GM21367 (cell line): ENCODE measurements at regions not wholly inside any gene's neighbourhood (a gene's known extent, or its start where the extent isn't known, plus 50 kb on each side); places are given as distances from the start of the nearest gene placed in this dataset.

ENCODE experiments used
- ATAC-seq: cut with Tn5 transposase; IDR thresholded peaks from one replicate; pipeline ENCODE4 v1.9.1; 2021; ENCODE audit not compliant: unreplicated experiment

DNA sequence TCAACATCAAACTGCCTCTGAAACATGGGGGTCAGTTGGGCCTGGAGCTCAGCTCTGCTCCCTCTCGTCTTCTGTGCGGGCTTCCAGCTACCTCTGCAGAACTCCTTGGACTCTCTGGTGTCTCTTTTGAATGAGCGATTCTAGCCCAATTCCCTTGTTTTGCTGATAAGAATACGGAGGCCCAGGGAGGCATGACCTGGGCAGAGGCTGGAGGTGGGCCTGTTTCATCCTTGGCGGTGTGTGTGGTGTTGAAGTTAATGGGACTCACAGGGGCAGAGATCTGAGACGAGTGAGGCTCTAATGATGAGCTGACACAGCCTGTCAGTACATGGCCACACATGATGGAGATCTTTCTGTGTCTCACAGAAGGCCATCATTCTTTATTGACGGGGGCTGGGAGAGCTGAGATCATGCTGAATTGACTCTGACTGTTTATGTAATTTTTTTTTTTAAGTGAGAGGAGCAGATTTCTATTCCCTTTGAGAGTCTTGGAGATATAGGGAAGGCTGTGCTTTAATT lies 134.5 kb downstream of the URB2 start:
- no peak for ATAC-seq

DNA sequence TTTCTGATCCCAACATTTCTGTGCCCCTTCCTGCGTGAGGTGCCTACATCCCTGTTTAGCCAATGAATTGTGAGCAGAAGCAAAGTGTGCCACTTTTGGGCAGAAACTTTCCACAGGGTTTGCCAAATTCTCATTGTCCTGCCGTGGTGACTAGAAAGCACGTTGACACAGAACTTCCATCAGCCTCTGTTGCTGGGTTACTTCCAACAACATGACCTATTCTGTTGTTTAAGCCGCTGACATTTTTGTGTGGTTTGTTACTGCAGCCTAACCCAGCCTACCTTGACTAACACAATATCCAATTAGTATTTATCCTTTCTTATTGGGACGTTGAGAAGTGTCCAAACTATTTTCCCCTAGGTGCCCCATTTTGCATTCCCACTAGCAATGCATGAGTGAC lies 136.8 kb downstream of the URB2 start:
- ATAC-seq, result no peak

DNA sequence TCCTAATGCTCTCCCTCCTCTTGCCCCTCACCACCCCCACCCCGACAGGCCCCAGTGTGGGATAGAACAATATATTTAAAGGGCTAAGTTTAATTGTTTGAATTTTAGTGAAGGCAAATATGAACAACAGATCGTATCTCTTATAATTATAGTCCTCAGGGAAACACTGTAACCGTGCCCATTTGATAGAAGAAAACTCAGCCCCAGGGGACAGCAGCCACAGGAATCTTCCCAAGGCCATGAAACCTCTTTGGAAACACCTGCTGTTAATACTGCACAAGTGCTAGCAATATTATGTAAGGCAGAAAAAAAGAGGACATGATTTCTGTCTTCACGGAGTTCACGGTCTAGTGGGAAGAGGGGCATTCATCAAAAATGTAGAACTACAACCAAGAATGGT lies 142.2 kb downstream of the URB2 start:
- no peak for ATAC-seq

DNA sequence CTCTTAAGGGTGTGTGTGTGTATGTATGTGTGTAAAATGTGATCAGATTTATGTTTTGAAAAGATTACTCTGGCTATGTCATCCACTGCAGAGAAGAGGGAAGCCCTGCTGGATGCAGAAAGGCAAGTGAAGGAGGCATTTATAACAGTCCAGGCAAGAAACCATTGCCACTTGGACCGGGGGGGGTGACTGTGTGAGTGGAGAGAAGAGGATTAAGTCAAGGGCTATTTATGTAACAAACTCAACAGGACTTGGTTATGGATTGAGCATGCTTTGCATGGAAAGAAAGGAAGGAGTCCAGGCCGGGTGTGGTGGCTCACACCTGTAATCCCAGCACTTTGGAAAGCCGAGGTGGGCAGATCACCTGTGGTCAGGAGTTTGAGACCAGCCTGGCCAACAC lies 143.0 kb downstream of the URB2 start:
- ATAC-seq, result no peak

DNA sequence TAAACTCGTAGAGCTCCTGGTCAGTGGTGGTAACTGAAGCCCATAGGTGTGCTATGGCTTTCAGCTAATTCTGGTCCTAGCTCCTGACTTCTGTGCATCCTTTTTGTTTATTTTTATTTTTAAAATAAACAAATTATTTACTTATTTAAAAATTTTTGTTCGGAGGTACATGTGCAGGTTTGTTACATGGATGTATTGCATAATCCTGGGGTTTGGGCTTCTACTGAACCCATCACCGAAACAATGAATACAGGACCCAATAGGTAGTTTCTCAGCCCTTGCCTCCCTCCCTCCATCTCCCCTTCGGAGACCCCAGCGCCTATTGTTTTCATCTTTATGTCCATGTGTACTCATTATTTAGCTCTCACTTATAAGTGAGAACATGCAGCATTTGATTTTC lies 143.8 kb downstream of the URB2 start:
- no peak for ATAC-seq

DNA sequence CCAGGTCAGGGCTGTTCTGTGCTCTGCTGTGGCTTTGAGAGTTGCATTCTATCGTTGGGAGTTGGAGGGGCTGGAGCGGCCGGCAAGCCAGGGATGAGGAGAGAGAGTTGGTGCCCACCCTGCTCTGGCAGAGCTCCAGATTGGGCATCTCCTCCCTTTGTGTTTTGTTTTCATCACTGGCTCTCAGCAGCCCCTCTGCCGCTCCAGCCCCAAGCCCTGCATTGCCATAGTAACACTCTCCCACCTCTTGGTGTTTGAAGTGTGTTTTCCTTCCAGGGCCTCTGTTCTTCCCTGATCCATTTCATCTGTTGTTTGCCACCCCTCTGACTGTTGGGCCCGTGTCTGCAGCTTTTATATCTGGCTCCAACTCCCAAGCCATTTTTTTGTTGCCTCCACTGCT lies 152.7 kb downstream of the URB2 start:
- ATAC-seq, result no peak

DNA sequence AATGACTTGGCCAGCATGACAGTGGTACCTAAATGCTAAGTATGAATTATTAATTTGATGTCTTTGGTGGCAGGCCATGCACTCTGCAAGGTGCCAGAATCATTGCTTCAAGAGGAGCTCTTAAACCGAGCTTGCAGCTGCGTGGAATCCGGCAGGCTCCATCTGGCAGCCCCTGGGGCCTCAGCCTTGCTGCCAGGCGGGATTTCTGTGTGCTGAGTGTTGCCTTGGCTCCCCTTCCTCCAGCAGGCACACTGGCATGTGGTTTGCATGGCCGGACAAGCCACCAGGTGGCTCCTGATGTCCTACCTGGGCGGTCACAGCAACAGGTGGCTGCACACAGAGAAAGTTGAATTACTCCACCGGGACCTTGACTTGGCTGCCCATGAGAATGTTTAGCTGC lies 155.4 kb downstream of the URB2 start:
- no peak for ATAC-seq

DNA sequence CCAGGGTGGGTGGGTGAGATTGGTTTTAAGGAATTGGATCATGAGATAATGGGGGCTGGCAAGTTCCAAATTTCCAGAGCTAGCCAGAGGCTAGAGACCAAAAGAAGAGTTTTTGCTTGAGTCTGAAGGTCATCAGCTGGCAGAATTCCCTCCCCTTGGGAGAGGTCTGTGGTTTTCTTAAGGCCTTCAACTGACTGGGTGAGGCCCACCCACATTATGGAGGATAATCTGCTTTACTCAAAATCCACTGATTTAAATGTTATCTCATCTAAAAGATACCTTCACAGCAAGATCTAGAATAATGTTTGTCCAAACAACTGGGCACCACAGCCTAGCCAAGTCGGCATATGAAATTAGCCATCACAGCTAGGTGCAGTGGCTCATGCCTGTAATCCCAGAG lies 156.4 kb downstream of the URB2 start:
- ATAC-seq, result no peak

DNA sequence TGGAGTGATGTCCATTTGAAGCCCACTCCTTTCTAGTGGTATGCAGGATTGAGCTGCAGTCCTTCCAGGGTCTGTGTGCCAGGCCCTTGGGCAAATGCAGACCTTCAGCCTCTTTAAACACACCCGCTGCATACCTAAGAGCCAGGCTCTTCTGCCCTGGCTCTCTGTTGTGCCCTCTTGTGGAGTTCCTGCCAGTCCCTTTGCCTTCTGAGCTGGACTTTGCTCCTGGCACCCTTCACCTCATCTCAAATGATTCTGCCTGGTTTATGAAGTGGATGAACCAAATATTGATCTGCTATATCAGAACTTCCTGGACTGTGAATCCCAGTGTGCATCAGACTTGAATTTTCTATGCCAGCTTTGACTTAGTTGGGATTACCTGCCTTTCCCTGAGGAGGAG lies 158.8 kb downstream of the URB2 start:
- ATAC-seq, result no peak

DNA sequence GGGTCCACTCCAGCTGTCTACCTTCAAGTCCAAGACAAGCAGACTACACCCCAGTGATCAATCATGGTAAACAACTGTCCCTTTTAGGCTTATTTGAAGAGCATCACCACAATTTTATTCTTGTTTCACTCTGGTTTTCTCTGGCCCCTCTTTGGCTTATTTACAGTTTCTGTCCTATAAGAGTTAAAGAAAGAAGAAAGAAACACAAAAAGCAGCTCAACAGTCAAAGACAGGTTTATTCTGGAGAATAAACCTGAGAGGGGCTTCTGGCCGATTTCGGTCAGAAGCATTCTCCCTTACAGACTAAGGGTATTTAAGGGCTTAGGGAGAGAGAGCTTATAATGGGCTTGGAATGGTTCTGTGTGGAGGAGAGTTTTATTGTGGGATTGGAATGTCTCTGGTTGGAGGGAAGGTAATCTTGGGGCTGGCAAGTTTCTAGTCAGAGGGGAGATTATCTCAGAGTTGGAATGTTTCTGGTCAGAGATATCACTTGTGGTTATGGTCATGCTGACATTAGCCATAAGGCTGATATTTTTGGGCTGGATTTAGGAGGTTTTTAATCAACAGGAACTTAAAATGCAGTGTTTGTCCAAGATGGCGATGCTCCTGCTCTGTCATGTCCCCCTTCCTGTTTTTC lies 161.0 kb downstream of the URB2 start:
- no peak for ATAC-seq

DNA sequence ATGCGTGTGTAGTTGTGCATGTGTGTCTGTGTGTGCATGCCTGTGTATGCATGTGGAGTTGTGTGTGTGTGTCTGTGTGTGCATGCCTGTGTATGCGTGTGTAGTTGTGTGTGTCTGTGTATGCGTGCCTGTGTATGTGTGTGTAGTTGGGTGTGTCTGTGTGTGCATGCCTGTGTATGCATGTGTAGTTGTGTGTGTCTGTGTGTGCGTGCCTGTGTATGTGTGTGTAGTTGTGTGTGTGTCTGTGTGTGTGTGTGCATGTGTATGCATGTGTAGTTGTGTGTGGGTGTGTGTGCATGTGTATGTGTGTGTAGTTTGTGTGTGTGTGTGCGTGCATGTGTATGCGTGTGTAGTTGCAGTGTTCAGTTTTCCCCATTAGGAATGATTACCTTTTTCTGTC lies 162.0 kb downstream of the URB2 start:
- ATAC-seq, result no peak

DNA sequence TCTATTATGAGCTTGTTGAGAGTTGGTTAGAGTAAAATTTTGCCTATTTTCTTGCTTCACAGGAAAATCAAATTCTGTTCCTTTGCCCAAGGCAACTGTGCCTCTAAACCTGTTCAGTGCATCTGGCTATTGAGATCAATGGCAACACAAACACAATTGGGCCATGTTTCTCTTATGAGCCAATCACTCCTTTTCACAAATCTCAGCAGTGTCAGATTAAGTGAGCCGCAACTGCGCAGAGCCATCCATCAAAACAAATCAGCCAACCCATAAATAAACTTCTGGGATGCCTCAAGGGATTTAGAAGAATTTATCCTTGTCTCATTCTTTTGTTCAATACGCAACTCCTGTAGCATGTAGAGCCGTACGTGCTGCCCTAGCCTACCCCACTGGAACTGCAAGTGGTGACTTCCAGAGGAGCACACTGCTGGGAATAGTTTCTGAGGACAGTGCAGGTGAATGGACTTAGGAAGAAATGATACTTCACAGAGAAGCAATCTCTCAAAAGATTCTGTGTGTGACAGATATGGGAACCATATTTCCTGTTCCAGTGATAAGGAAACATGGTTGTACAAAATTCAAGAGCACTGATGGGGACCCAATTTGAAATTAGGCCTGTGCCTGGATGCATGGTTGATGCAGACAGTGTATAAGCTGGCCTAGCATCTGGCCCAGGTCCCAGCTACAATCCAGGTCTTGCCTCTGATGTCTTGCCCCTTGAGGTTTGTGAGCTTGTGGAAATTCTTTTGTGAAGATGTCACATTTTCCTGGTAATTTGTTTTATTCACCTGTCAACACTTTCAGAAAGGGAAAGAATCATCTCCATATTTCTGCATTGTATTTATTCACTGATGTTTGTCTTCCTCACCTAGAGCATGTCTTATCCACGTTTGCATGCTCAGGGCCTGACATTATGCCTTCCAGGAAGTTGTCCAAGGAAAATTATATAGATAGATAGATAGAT lies 166.2 kb downstream of the URB2 start:
- no peak for ATAC-seq

DNA sequence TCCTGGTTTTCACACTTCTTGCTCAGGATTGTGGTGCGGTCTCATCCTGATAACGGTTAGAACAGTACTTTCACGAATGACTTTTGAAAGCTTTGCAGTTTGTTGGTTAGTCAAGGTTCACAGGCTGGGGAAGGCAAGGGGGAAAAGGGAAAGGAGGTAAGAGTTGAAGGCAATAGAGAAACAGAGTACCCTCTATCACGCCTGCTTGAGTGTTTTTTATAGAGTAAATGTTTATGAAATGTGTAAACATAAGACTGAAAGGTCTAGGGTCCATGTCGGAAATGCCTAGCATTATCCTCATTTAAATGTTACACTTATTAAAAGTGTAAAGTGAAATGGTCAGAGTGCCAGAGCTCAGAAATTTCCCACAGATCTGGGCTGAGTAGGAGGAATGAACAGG lies 167.4 kb downstream of the URB2 start:
- ATAC-seq, result no peak

DNA sequence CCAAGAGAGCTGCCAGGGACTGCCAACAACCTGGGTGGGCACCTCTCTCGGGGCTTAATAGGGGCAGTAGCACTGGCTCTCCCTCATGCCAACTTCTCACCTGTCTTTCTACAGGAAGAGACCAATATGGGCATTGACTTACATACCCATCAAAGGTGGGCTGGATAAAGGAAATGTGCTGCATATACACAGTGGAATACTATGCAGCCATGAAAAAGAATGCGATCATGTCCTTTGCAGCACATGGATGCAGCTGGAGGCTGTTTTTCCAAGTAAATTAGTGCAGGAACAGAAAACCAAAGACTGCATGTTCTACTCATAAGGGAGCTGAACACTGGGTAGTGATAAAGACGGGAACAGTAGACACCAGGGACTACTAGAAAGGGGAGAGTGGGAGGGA lies 172.5 kb downstream of the URB2 start:
- no peak for ATAC-seq

DNA sequence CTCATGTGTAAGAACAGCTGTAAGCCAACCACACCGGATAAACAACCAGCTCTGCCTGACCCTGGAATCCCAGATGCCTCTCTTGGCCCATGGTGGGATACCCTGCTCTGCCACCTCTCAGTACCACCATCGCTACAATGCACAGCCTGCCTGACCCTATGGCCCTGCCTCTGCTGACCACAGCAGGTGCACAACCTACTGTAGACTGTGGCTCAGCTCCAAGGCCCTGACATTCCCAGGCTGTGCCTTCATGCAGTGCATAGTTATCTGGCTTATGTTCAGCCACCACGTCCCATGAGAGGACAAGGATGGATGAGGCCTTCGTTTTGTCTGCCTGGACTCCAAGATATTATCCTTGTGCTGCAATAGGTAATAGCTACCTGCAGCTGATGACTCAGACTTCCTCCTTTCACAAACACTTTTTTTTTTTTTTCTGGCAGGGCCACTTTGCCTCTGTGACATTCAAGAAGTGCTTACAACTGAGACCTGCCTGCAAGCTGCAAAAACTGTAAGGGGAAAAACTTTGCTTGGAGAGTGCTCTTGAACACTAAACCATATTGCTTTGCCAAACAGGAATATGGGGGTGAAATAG lies 177.7 kb downstream of the URB2 start:
- no peak for ATAC-seq

DNA sequence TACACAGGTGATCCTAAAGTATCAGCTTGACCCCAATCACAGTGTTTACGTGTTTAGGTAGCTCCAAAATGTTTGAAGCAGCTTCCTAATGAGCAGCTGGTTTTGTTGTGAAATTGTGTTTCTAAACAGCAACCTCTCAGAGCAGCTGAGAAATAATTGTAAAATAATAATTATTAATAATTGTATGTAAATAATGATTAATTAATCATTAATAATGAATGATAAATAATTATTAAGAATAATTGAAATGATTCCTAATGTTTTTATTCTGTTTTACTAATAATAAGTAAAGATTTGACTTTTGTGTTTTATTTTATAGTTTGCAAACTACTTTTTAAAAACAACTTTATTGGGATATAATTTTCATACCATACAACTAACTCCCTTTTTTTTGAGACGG lies 182.2 kb downstream of the URB2 start:
- no peak for ATAC-seq

DNA sequence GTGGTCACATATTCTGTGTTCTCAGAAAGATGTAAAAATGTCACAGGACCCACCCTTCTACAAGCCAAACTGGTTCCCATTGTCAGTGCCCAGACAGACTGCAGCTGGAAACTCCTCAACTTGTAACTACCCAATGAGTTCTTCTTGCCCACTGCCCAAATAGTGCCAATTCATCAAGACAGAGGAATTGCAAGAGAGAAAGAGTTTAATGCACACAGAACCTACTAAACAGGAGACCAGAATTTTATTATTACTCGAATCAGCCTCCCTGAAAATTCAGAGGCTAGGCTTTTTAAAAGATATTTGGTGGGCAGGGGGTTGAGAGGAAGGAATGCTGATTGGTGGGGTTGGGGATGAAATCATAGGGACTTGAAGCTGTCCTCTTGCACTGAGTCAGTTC lies 184.1 kb downstream of the URB2 start:
- ATAC-seq, result no peak

DNA sequence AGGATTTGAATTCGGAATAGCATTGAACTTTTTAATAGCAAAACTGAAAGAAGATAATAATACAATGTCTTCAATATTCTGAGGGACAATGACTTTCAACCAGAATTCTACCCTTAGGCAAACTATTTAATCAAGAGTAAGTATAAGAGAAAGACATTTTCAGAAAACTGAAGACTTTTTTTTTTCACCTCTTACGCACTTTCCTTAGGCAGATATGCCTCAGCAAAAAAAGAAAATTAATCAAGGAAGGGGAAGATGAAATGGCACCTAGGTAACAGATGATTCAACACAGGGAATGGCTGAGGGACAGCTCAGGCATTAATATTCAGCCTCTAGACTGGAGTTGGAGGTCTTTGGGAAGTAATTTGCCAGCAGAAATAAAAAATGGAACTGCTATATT lies 184.9 kb downstream of the URB2 start:
- no peak for ATAC-seq

DNA sequence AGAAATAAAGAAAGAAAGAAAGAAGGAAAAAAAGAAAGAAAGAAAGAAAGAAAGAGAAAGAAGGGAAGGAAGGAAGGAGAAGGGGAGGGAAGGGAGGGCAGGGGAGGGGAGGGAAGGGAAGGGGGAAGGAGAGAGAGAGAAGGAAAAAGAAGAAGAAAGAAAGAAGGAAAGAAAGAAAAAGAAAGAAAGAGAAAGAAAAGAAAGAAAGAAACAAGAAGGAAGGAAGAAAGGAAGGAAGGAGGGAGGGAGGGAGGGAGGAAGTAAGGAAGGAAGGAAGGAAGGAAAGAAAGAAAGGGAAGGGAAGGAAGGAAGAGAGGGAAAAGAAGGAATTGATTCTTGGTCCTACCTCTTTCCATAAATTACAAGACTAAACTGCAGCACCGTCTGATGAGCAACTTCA lies 186.1 kb downstream of the URB2 start:
- ATAC-seq, result no peak

DNA sequence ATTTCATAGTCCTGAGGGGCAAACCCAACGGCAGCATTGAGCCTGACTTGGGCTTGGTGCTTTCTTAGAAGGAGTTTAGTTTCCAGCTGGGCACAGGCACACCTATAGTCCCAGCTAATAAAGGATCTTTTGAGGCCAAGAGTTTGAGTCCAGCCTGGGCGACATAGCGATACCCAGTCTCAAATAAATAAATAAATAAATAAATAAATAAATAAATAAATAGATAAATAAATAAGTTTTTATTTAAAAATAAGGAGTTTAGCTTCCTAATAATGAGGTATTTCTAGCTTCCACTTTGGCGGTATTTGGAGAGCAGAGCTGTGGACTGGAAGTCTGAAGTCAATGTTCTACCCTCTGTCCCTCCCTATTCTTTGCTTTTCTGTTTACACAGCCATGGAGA lies 186.6 kb downstream of the URB2 start:
- no peak for ATAC-seq

DNA sequence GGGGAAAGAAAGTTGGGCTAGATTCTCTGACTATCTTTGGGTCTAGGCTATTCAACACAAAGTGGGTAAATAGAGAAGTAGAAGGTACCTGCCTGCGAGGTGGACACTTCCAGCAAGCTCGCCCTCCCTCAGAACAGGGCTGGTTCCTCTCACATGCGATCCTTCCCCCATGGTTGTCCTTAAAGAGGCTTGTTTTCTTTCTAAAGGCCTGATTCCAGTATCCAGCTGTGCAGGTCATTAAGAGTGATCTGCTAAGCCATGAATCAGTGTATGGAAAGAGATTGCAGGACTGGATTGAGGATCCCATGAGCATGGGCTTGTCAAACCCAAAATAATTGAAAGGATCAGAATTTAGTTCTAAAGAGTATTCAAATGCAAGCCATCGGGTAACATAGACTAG lies 189.0 kb downstream of the URB2 start:
- no peak for ATAC-seq

DNA sequence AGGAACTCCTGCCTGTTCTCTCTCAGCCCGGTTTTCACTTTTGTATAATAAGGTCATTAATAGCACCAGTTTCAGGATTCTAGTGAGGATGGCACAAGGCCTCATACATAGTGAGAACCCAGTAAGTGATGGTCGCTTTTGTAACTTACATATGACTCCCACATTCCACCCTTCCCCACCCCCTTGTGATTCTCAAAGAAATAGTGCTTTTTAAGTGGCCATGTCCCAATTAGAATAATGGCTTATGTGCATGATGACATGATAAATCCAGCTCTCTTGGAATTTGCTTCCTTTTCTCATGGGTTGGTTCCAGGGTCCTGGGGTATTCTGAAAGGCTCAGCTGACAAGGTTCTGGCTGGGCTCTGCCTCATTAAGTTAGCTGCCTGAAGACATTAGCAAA lies 189.9 kb downstream of the URB2 start:
- ATAC-seq, result no peak
